Posterior cingulate gyrus (tissue), 11 donors: ENCODE measurements at regions not wholly inside any gene's neighbourhood (a gene's known extent, or its start where the extent isn't known, plus 50 kb on each side); places are given as distances from the start of the nearest gene placed in this dataset.
A peak's percentile ranks its signal among the peaks of the same experiment; 100 is the strongest.

Experiments used
- DNase-seq, 10 donors: peaks; one replicate each; pipeline versions ENCODE4 v3.0.0 to v3.0.0-alpha.2; 2020 to 2021; ENCODE audit warnings: mixed read lengths in 3 of 10
- intact Hi-C: fragments of 100-400 bp; cut with DNase I; formaldehyde crosslinking; loops from one replicate; pipeline ENCODE4 v1.15.1; 2023

GRCh38 chr3:57009802-57010201 lies 50.7 kb upstream of the SPATA12 start:
- no peak for DNase-seq
- intact Hi-C loops, result no loop called here

GRCh38 chr3:57009367-57009766 lies 51.1 kb upstream of the SPATA12 start:
- no peak for DNase-seq
- intact Hi-C loops, result no loop called here

- intact Hi-C loops, result no loop called here
- DNase-seq, result peak in 5 of 10 donors; percentile 31 to 91 (median 61)
Observed at GRCh38 chr3:57007521-57008460, 52.7 kb upstream of the SPATA12 start.

GRCh38 chr3:57006949-57007419 lies 53.5 kb upstream of the SPATA12 start:
- DNase-seq, result no peak
- intact Hi-C loops, result no loop called here

GRCh38 chr3:57006179-57006657 lies 54.2 kb upstream of the SPATA12 start:
- DNase-seq, result no peak
- intact Hi-C loops, result no loop called here

- no peak for DNase-seq
- intact Hi-C loops, result no loop called here
Observed at GRCh38 chr3:57004229-57004628, 56.2 kb upstream of the SPATA12 start.

GRCh38 chr3:57003676-57004075 lies 56.8 kb upstream of the SPATA12 start:
- intact Hi-C loops, result no loop called here
- no peak for DNase-seq

- intact Hi-C loops, result no loop called here
- no peak for DNase-seq
Observed at GRCh38 chr3:57001356-57001755, 59.1 kb upstream of the SPATA12 start.

GRCh38 chr3:57000012-57000411 lies 60.5 kb upstream of the SPATA12 start:
- no peak for DNase-seq
- intact Hi-C loops, result no loop called here

GRCh38 chr3:56999547-56999946 lies 60.9 kb upstream of the SPATA12 start:
- intact Hi-C loops, result loop anchor here (5.0 to 10.0 kb wide), 4 partner anchors 78 to 225 kb away; partner anchors contain the start of gene APPL1

GRCh38 chr3:56998076-56998529 lies 62.4 kb upstream of the SPATA12 start:
- no peak for DNase-seq
- intact Hi-C loops, result loop anchor here (5.0 to 10.0 kb wide), 4 partner anchors 79 to 227 kb away; partner anchors contain the start of gene APPL1

More at GRCh38 chr3:56999547-56999946, 60.9 kb upstream of the SPATA12 start:
- DNase-seq, result no peak

- intact Hi-C loops, result loop anchor here (5.0 to 10.0 kb wide), 4 partner anchors 80 to 227 kb away; partner anchors contain the start of gene APPL1
- no peak for DNase-seq
Observed at GRCh38 chr3:56997675-56998074, 62.8 kb upstream of the SPATA12 start.

GRCh38 chr3:56997041-56997440 lies 63.4 kb upstream of the SPATA12 start:
- intact Hi-C loops, result loop anchor here (5.0 to 10.0 kb wide), 4 partner anchors 80 to 228 kb away; partner anchors contain the start of gene APPL1
- DNase-seq, result no peak

GRCh38 chr3:56994391-56994790 lies 66.1 kb upstream of the SPATA12 start:
- intact Hi-C loops, result loop anchor here (10.0 kb wide), 2 partner anchors 160 to 230 kb away; partner anchors contain the start of gene APPL1
- DNase-seq, result no peak

GRCh38 chr3:56990641-56991015 lies 69.8 kb upstream of the SPATA12 start:
- intact Hi-C loops, result loop anchor here (10.0 kb wide), 2 partner anchors 164 to 234 kb away; partner anchors contain the start of gene APPL1

GRCh38 chr3:56989977-56990640 lies 70.4 kb upstream of the SPATA12 start:
- DNase-seq, result no peak
- intact Hi-C loops, result loop anchor here (1.0 to 10.0 kb wide), 5 partner anchors 133 to 288 kb away; partner anchors contain the start of genes APPL1 and ARHGEF3

More at GRCh38 chr3:56990641-56991015, 69.8 kb upstream of the SPATA12 start:
- no peak for DNase-seq

- intact Hi-C loops, result loop anchor here (1.0 to 5.0 kb wide), 3 partner anchors 132 to 287 kb away; partner anchors contain the start of gene ARHGEF3
- DNase-seq, result peak in 1 of 10 donors; percentile 53
Observed at GRCh38 chr3:56989169-56989976, 71.1 kb upstream of the SPATA12 start.

- peak; percentile 56 to 96 (median 87) for DNase-seq
- intact Hi-C loops, result loop anchor here (1.0 to 5.0 kb wide), 3 partner anchors 131 to 286 kb away; partner anchors contain the start of gene ARHGEF3
Observed at GRCh38 chr3:56988458-56989168, 71.9 kb upstream of the SPATA12 start.
